Stimulated activated CD4-positive, alpha-beta T cell treated with anti-CD3 and anti-CD28 coated beads, Interleukin-12 subunit alpha, Interleukin-12 subunit beta, amount 100 ng/mL, for 48 hours (primary cell): ENCODE measurements at regions not wholly inside any gene's neighbourhood (a gene's known extent, or its start where the extent isn't known, plus 50 kb on each side); places are given as distances from the start of the nearest gene placed in this dataset.

Source experiments
- DNase-seq, 3 donors: peaks; one replicate each; pipeline ENCODE4 v3.0.0-alpha.2; 2020; ENCODE audit warnings: low read depth in 2 of 3, low spot score in 1 of 3

DNA sequence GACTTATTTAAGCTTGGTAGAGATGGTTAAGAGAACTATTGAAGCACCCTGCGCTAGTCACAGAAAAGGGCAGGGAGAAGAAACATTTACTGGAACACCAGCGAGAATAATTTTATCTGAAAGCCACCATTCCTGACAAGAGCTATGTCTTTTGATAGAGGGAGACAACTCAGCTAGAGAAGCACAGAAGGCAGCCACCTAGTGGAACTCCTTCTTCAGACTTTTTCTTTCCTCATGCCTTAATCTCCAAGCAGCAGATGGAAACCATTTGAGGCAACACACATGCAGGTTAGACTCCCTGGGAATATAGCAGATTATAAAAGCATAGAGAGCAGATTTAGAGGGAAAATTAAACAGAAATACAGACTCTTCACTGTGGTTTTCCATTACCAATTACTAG lies 813.4 kb downstream of the SLITRK6 start:
- DNase-seq, result no peak

DNA sequence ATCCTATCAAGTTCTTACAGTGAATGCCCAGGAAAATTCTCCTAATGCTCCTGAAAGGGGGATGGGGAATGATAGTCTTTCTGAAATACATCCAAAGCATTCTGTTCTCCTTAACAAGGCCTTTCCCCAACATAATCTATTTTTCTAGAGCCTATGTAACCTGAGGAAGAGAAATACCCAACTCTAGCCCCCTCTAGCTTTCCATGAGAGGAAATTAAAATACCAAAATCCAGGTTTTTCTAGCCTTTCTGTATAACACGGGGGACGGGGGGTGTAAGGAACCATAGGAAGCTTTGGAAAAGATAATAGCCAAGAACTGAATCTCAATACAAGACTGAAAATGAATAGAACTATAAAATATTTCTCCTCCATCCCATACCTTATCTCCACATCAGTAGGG lies 815.9 kb downstream of the SLITRK6 start:
- no peak for DNase-seq

DNA sequence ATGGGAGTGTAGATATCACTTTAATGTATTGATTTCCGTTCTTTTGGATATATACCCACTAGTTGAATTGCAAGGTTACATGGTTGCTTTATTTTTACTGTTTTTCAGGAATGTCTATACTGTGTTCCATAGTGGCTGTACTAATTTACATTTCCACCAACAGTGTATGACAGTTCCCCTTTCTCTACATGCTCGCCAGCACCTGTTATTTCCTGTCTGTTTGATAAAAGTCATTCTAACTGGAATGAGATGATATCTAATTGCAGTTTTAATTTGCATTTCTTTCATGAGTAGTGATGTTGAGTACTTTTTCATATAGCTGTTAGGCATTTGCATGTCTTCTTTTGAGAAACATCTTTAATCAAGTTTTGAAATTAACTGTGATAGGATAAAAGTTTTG lies 818.6 kb downstream of the SLITRK6 start:
- no peak for DNase-seq

DNA sequence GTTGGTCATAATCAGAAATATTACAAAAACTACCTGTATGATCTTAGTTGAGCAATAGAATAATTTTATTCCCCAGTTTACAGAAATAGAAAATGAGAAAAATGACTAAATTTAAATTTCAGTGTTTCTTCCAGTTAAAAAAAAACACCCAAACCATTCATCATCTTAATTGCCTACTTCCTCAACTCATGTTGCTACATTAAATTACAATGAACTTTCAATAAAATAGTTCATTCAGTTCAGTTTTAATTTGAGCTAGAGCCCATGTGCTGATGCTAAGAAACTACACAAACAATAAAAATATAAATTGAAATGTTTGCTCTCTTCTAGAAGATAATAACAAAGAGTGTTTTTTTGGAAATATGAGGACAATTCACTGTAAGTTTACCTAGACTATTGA lies 820.4 kb downstream of the SLITRK6 start:
- no peak for DNase-seq

DNA sequence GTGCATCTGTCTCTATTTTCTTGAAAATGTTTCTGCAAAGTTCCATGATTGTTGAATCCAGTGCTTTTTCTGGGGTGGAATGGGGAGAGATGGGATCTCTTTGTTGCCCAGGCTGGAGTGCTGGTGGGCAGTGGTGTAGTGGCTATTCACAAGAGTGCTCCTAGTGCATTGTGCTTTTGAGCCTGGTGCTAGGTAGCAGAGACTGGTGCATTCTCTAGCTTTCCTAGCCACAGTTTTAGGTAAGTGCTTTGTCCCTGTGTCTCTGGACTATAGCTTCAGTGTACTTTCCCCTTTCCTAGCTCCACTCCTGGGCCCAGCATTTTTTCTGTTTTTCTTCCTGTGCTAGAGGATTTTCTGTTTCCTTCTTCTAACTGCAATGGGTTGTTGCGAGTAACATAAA lies 825.6 kb downstream of the SLITRK6 start:
- DNase-seq, result no peak

DNA sequence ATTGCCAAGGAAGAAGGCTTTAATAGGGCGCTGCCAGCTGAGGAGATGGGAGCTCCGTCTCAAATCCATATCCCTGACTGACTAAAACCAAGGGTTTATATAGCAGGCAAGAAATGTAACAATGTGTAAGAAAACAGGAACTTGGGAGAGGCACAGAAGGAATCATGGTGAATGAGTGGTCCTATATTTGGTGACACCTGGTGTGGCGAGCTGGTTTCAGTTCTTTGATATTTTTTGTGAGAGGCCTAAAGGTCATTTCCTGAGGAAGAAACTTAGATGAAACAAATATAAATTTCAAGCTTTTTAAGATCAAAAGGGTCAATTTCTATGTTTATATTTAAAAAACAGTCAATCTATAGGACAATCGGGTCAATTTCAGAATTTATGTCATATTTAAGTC lies 826.3 kb downstream of the SLITRK6 start:
- no peak for DNase-seq

DNA sequence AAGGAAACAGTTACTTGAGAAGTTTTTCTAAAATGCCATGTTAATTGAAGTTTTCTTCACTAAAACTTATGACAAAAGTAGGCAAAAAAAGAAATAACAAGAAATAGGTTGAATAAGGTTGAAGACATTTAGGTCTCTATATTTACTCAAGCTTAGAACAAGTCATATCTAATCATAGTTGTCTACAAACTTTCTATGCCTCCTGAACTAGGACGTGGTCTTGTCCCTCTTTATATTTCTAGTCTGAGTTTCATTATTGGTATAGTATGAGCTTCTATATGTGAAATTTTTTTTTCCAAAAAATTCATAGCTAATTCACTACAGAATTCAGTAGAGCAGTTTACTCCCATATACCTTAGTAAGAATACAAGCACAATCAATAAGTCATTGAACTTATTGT lies 836.4 kb downstream of the SLITRK6 start:
- DNase-seq, result no peak

DNA sequence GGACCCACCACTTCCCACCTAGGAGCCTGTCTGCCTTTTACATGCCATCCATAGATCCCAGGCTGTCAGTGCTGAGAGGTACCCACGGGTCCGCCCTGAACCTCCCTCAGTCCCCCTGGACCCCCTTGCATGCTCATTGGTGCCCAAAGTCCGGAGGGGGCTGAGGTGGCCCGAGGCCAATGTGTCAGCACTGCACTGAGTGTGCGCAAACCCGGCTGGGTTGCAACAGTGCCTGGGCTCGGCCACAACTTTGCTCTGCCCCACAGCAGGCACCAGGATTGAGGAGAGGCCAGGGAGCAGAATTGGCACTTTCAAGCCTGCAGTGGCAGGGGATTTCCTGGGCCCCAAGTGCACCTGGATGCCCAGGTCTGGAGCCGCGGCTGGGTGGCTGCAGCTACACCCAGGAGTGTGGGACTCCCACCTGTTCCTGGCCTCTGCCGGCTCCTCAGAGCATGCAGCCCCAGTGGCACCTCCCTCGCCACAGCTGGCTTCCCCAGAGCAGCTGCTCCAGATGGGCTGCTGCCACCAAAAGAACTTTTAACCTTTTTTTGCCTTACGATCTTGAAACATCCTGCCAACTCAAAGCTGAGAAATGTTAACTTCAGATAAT lies 837.0 kb downstream of the SLITRK6 start:
- no peak for DNase-seq

DNA sequence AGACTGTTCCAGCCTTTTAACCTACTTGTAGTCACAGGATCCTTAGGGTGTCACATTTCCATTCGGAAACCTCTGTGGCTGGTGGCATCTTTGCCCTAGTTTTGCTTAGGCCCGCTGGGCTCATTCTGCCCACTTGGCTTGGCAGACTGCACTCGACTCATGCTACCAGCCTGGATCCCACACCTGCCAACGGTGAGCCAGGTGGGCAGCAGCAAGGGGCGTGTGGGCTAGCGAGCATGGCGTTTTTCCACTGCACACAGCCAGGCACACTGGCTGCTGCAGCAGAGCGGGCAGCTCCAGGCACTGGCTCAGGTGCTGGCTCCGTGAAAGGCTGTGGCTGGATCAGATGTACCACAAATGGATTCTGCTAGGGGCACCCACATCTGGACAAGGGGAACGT lies 838.2 kb downstream of the SLITRK6 start:
- no peak for DNase-seq

DNA sequence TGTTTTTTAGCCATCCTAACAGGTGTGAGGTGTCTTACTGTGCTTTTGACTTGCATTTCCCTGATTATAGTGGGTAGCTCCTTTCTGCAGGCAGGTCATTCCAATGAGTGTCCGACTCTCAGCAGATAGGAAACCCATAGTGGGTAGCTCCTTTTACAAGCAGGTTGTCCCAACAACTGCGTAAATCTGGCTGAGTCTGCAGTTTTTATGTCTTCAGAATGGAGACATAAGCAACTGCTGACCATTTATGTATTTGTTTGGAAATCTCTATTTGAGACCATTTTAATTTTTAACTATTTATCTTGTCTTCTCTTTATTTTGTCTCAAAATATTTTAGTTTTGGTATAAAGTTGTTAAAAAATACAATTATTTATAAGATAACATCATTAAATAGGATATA lies 839.4 kb downstream of the SLITRK6 start:
- DNase-seq, result no peak

DNA sequence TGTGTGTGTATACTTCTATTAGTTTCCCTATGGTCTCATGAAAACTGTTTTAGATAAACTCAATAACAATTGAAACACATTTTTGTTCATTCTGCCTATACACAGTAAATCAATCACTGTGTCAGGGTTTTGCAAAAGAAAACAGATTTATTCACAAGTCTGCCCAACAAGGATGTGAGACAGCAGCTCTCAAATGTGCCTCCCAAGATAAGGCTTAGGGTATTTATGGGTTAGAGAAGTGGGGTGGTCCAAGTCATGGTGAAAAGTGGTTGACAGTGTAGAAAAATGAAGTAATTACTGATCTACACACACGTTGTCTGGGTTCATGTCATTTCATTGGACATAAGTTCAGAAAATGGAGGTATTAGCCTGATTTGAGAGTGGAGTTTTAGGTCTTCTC lies 844.6 kb downstream of the SLITRK6 start:
- DNase-seq, result no peak

DNA sequence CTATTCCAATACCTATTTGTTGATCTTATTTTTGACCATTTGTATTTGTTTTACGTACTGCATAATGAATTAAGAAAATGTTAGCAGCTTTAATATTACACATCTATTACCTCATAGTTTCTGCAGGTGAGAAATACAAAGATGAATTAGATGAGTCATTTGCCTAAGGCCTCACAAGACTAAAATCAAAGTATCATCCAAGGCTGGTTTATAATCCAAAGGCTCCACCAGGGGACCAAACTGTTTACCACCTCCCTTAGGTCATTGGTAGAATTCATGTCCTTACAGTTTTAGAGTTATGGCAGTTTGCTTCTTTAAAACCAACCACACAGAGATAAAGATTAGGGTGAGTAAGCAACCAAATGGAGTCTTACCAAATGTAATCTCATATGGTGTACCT lies 848.1 kb downstream of the SLITRK6 start:
- no peak for DNase-seq

DNA sequence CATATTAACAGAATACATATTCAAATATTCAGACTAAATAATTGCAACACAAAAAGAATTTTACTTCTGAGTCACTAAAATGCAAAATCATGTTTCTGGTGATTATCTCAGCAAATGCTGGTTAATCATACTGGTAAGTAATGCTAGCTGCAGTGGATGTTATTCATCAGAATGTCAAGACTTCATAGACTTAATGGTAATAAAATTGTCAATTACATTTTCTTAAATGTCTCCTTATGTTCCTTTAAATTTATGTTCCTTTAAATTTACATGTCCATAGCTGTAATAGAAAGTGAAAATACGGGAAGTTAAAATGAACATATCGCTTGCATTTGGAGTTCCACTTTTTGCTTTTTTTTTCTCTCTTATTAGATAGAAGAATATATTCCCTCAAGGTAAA lies 853.0 kb downstream of the SLITRK6 start:
- DNase-seq, result no peak

DNA sequence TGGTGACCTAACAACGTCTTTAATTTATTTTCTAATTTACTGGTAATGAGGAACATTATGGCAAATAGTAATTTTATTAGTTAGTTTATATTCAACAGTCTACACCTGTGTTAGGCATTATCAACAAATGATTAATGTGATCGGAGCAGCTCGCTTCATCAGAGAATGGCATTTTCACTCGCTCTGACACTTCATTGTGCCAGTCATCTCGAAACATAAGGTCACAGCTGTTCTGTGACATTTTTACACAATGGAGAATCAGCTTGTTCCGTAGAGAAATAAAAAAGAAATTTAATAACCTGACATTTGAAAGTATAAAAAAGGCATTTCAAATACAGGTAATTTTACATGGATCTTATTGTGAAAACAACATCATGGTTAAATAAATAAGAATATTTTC lies 858.4 kb downstream of the SLITRK6 start:
- no peak for DNase-seq

DNA sequence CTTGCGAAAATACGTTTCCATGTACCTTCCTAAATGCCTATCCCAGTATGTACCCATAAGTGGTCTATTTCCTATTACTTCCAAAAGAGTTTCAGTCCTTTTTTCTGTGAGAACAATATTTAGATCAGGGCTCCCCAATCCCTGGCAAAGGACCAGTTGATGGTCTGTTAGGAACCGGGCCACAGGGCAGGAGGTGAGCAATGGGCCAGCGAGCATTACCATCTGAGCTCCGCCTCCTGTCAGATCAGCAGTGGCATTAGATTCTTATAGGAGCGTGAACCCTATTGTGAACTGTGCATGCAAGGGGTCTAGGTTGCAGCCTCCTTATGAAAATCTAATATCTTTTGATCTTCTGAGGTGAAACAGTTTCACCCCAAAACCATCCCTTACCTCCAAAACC lies 859.1 kb downstream of the SLITRK6 start:
- DNase-seq, result no peak

DNA sequence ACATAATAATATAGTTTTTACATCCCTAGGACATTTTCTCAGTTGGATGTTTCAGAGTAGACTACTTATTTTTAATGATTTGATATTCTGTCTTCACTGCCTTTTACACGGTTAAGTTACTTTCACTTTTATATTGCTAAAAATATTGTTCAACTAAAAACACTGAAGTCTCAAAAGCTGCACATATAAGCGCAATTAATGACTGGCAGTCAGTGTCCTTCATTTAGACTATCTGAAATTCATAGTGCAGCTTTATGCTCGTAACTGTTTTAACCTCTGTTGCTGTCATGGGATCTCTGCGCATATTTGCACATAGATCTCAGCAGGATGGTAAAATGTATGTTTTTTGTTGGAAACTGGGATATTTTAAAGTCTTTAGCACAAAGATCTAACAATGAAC lies 864.3 kb downstream of the SLITRK6 start:
- DNase-seq, result no peak

DNA sequence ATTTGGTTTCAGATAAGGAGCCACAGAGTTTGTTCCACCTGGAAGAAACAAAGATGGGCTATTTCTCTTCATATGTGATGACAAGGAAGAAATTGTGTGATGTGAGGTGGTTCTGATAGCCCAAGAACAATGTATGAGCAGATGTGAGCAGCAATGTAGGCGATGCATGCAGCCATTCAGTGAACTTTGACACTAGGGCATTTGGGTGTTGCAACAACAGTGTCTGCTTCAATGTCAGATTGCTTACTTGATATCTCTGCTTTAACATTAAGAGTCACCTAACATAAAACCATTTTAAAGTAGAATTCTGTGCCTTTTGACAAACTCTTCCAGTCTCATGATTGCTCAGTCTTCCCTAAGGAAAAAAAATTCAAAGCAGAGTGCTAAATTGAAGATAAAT lies 865.4 kb downstream of the SLITRK6 start:
- DNase-seq, result no peak

DNA sequence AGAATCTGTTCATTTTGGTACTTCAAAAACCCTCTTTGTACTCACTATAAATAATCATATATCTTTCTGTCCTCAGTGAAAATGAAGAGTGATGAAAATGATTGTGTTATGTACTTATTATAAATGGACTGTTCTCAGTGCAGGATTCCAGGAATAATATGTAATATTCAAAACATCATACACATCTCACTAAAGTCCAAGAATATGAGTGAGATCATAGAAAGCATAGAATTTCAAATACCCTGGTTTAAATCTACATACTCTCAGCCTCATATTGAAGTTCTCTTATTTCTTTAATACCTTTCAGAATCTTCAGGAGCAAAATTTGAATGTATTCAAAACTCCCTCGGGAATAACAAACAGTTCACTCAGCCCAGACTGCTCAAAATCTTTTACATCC lies 868.0 kb downstream of the SLITRK6 start:
- DNase-seq, result no peak

DNA sequence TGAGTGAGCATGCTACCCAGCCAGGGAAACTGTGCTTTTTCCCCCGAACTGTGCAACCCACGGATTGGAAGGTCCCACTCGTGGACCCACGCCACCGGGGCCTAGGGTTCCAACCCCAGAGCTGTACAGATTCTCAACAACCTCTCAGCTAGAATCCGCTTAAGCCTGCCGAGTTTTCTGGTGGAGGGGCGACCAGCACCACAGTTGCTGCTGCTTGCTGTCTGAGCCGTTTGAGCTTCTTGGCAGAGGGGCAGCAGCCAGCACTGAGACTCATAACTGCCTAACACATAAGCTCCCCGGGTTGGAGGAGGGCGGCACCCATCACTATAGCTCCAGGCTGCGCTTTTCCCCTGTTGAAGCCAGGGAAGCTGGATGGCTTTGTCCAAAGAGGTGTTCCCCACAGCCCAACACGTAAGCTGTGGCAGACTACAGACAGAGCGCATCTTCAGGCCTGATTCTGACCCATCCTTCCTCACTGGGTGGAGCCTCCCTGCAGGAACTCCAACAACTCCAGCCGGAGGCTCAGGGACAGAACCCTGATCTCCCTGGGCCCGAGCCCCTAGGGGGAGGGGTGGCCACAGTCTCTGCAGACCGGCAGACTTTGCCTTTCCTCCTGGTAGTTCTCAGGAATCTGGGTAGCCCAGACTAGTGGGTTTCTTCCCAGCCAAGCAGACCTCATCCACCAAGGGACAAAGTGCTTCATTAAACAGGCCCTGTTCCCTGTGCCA lies 871.6 kb downstream of the SLITRK6 start:
- no peak for DNase-seq

DNA sequence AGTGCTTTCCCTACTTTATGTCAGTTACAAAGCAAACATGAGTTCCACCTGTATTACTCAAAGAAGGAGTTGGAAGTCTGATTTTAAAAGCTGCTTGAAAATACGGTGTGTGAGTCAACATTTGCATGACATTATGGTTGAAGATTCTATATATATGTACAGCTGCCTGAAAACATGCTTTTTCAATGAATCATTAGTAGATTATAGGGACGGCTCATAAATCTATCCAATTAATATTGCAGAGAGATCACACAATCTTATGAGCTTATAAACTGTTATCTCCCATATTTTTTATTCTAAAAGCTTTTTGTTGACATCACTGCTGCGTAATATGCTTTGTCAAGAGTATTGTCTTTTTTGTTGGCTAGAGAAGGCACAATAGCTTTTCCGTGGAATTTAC lies 873.8 kb downstream of the SLITRK6 start:
- no peak for DNase-seq

DNA sequence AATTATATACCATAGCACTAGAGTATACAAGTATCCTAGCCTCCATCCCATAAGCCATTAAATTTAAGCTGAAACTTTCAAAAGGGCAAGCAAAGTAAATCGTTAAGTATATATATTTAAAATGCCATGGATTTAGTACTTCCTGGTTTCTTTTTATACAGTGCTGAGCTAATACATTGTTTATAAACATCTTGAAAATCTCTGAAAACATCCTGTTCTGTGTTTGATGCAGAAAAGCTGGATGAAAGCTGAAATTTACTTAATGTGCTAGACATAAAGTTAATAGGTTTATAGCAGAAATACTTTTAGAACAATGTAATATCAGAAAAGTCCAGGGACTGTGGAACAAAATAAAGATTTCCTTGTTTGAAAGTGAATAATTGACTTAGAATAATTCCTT lies 875.4 kb downstream of the SLITRK6 start:
- DNase-seq, result no peak

DNA sequence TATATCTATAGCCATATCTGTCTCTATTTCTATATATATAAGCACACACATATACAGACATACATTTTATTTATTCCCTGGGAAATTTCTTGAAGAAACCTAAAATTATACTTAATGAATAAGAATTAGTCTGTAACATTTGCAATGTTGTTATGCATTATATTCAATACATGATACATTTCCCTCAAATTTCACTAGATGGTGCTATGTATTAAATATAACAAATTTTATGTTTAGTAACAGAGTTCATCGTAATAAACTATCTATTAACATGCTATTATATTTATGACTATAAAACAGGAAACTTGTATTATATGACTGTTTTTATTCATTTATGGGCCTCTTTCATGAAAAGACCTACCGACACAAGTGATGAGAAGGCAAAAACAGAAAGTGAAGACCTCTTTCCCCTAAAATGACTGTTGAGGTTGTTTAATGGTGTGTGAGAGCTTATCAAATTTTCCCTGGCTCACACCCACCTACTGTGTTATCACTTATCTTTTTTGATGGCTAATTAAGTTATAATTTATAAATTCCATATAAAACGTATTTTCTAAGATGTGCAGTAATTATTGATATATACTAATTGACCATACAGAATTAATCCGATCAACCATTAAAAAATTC lies 881.9 kb downstream of the SLITRK6 start:
- no peak for DNase-seq

DNA sequence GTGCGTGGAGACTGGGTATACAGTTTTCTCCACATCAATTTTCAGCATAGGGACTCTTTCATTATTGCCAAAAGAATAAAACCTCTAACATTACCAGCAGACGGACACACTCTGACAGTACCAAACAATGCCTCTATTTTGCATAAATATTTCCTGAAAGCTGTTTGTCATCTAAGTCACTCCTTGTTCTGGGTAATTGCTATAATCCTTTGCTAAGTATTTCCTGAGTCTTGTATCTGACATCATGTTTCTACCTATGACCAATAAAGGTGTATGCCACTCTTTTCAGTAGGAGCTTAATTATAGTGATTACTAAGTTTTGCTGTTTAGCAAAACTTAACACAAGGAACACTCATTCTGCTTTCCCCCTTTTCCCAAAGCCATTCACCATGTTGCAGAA lies 886.5 kb downstream of the SLITRK6 start:
- no peak for DNase-seq
